Heart left ventricle (tissue), 16 donors: ENCODE measurements at regions not wholly inside any gene's neighbourhood (a gene's known extent, or its start where the extent isn't known, plus 50 kb on each side); places are given as distances from the start of the nearest gene placed in this dataset.

Source experiments
- ATAC-seq, 4 donors: fragments of 200-7000 bp; cut with Tn5 transposase; one replicate each; pipeline ENCODE4 v1.9.1; 2020 to 2022; ENCODE audit warnings: moderate library complexity in 4 of 4, mild to moderate bottlenecking in 3 of 4, moderate number of reproducible peaks in 1 of 4
- DNase-seq, 5 donors: peaks; one replicate each; pipeline ENCODE4 v3.0.0-alpha.2; 2020
- H3K27ac ChIP-seq, 12 donors: fragments of 200-600 bp; sonication (generic) in 4 of 12; one replicate each; pipeline versions ENCODE4 v1.5.0 to v1.8.0; 2016 to 2022; ENCODE audit warnings: mild to moderate bottlenecking in 2 of 12
- H3K27me3 ChIP-seq, 9 donors: fragments of 200-600 bp; sonication (generic) in 2 of 9; one replicate each; pipeline versions ENCODE4 v1.5.1 to v1.8.0; 2016 to 2022; ENCODE audit warnings: mild to moderate bottlenecking in 3 of 9
- H3K36me3 ChIP-seq, 9 donors: fragments of 200-600 bp; sonication (generic) in 2 of 9; one replicate each; pipeline versions ENCODE4 v1.5.0 to v1.8.0; 2018 to 2022; ENCODE audit warnings: mild to moderate bottlenecking in 2 of 9
- H3K4me1 ChIP-seq, 12 donors: fragments of 200-600 bp; sonication (generic) in 4 of 12; one replicate each; pipeline versions ENCODE4 v1.5.0 to v1.8.0; 2016 to 2022; ENCODE audit warnings: mild to moderate bottlenecking in 3 of 12
- H3K4me3 ChIP-seq, 12 donors: fragments of 200-600 bp; sonication (generic) in 4 of 12; one replicate each; pipeline versions ENCODE4 v1.5.0 to v1.8.0; 2017 to 2022; ENCODE audit warnings: mild to moderate bottlenecking in 9 of 12, moderate library complexity in 4 of 12
- H3K9me3 ChIP-seq, 12 donors: fragments of 200-600 bp; sonication (generic) in 4 of 12; one replicate each; pipeline versions ENCODE4 v1.5.0 to v1.8.0; 2016 to 2022; ENCODE audit warnings: mild to moderate bottlenecking in 1 of 12
- POLR2A ChIP-seq, 2 donors: fragments of 450-650 bp; IDR thresholded peaks; one replicate each; pipeline ENCODE4 v1.6.1; 2017; ENCODE audit warnings: antibody characterized with exemption in 2 of 2, mild to moderate bottlenecking in 2 of 2, moderate library complexity in 2 of 2
- WGBS, 4 donors: extraction: QIAGEN DNeasy Blood & Tissue Kit in 2 of 4; methylation state at CpG; one replicate each; pipeline versions ENCODE4 v1.1.5 to v1.1.7; 2013 to 2018; 5-methylcytosine and 5-hydroxymethylcytosine counted together
- intact Hi-C, 10 donors: fragments of 100-400 bp; cut with DNase I; formaldehyde crosslinking; loops; one replicate each; pipeline versions ENCODE4 v1.11.1 to v1.14.2; 2022
- TF ChIP-seq, protein P1 (sequence below), 12 donors: fragments of 200-600 bp; sonication (generic) in 4 of 12; IDR thresholded peaks; one replicate each; pipeline versions ENCODE4 v1.5.0 to v1.8.0; 2018 to 2022; ENCODE audit warnings: antibody characterized with exemption in 12 of 12, mild to moderate bottlenecking in 5 of 12
- donor health status: ischemic (EF 13 %, LVEDD 7.1; RV severe dilation, severe dysfunction).
- donor health status: healthy with polysubstance abuse.
- donor health status: DM: no; HTN: yes; CAD: no.
- donor health status: DM: no; HTN: no; CAD: no.
- donor health status: ischemic (EF 25% LVEDD 6.9; RV normal size, moderate dysfunction).
- donor health status: ischemic (EF 25% LVEDD 5.7; RV mildly dilated, moderate dysfunction).
- donor health status: healthy.
- donor health status: DM: yes; HTN: yes; CAD: no.
- donor health status: ischemic (EF 35%, LVEDD 5.7; RV mildly dilated, moderate dysfunction).
- donor health status: nonischemic (EF 11% LVEDD 7.7; RV severe dilation, severe dysfunction).
- donor health status: DM: yes; HTN: yes; CAD: no.
- donor health status: PGD.
- donor health status: ischemic (EF 29% LVEDD 5.4; RV normal size, mild dysfunction).
- donor health status: nonischemic (EF 23%, LVEDD 6.1; RV moderate dilation, normal function).

DNA sequence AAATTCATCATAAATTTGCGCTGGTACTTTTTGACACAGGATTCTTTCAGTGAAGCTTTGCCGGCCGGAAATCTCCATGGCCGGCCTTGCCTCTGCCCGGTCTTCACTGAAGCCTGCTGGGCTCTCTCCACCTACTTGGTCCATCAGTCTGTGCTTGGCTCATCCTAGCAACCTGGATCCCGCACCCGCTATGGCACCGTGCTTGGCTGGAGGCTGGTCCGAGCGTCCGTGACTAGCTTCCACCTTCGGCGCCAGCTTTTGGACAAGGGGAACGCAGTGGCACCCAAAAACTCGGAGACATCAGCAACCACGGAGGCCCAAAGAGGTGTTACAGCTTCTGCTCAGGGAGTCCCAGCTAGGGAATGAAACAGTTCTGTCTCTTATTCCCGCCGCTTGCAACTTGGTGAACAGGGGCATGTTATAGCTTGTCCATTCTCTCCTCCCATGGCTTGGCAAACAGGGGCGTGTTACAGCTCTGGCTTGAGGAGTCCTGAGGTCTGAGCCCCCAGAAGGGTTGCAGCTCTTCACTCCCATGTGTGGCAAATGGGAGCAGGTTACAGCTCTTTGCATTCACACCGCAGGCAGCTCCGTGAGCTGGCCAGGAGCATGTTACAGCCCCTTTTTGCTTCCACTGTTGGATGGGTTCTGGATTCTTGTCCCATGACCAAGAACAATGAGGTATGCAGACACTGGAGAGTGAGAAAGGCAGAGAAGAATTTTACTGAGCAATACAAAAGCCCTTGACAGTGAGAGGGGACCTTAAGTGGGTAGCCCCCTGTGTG lies 204.2 kb downstream of the DIPK2A start:
- Histone ChIP-seq H3K4me1 (no peaks in the 10 kb centered on the region), H3K36me3 (no peaks in the 10 kb centered on the region), H3K4me3 (no peak overlapping the region), H3K9me3 (no peaks in the 10 kb centered on the region), H3K27ac (no peak overlapping the region), H3K27me3 (no peaks in the 10 kb centered on the region)
- DNase-seq (peak in 2 of 5 donors; percentile 13 to 32), ATAC-seq (no peak)
- TF ChIP-seq POLR2A (IDR thresholded peaks at IDR 0.05), result no peak
- TF ChIP-seq, protein P1, sequence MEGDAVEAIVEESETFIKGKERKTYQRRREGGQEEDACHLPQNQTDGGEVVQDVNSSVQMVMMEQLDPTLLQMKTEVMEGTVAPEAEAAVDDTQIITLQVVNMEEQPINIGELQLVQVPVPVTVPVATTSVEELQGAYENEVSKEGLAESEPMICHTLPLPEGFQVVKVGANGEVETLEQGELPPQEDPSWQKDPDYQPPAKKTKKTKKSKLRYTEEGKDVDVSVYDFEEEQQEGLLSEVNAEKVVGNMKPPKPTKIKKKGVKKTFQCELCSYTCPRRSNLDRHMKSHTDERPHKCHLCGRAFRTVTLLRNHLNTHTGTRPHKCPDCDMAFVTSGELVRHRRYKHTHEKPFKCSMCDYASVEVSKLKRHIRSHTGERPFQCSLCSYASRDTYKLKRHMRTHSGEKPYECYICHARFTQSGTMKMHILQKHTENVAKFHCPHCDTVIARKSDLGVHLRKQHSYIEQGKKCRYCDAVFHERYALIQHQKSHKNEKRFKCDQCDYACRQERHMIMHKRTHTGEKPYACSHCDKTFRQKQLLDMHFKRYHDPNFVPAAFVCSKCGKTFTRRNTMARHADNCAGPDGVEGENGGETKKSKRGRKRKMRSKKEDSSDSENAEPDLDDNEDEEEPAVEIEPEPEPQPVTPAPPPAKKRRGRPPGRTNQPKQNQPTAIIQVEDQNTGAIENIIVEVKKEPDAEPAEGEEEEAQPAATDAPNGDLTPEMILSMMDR (IDR thresholded peaks at IDR 0.05), result no peak
- 94 to 97% (median 96%) methylated on average over 21 of the region's 21 CpGs for WGBS, 4 donors
- intact Hi-C loops, result no loop called here

DNA sequence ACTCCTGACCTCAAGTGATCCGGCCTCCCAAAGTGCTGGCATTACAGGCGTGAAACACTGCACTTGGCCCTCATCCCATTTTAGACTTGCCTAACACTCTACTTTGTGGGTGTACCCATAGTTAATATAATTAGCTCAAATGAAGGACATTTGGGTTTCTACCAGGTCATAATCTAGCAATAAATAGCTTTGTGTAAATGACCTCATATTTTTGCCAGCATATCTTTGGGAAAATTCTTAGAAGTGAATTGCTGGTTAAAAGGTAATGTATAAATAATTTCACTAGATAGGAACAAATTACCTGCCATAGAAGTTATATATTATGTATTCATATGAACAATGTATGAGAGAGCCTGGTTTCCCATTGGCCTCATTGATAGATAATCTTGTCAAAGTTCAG lies 206.0 kb downstream of the DIPK2A start:
- Histone ChIP-seq H3K36me3 (no peaks in the 10 kb centered on the region), H3K27ac (no peak overlapping the region), H3K27me3 (no peaks in the 10 kb centered on the region), H3K9me3 (no peaks in the 10 kb centered on the region), H3K4me3 (no peak overlapping the region), H3K4me1 (no peaks in the 10 kb centered on the region)
- WGBS, 4 donors, result 81 to 93% (median 91%) methylated on average over 2 of the region's 2 CpGs
- no peak for TF ChIP-seq POLR2A (IDR thresholded peaks at IDR 0.05)
- TF ChIP-seq, protein P1 (IDR thresholded peaks at IDR 0.05), result no peak
- intact Hi-C loops, result no loop called here
- no peak for ATAC-seq
- DNase-seq, result no peak

DNA sequence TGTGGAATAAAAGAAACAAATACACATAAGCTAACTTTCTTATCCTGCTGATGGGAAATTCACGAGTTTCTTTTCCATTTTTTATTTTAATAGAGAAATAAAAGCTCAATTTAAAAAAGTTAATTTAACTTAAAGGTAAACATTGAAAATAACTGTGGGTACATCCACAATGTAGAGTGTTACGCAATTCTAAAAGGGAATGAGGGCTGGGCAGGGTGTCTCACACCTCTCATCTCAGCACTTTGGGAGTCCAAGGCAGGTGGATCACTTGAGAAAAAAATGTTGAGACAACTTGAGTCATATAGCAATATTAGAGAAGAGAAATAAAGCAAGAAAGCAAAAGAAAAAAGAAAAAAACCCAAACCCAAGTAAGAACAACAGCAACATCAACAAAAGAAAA lies 207.0 kb downstream of the DIPK2A start:
- H3K4me1 ChIP-seq, result no peaks in the 10 kb centered on the region
- no peak for TF ChIP-seq POLR2A (IDR thresholded peaks at IDR 0.05)
- TF ChIP-seq, protein P1 (IDR thresholded peaks at IDR 0.05), result no peak
- intact Hi-C loops, result no loop called here
- ATAC-seq, result no peak
- H3K4me3 ChIP-seq, result no peak overlapping the region
- WGBS, 4 donors, result 91 to 95% (median 92%) methylated on average over 2 of the region's 2 CpGs
- no peak for DNase-seq
- H3K27ac ChIP-seq, result no peak overlapping the region
- H3K9me3 ChIP-seq, result no peaks in the 10 kb centered on the region
- H3K36me3 ChIP-seq, result no peaks in the 10 kb centered on the region
- H3K27me3 ChIP-seq, result no peaks in the 10 kb centered on the region

DNA sequence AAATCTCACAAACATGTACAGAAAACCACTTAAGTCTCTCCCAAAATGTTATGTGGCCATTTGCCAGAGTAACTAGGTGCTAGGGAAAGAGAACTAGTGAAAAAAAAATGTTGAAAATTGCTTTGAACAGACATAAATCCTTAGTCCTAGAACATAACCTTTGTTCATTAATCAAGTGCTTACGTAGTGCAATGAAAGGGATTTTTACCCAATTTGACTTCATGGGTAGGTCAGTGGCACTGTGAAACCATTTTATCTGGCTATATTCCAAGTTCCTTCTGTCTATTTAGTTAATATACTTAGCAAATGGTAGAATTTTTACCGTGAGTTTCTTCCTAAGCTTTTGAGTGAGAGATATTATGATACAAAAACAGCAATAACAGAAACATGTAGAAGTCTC lies 209.4 kb downstream of the DIPK2A start:
- 71 to 79% (median 75%) methylated on average over 2 of the region's 2 CpGs for WGBS, 4 donors
- no peak for ATAC-seq
- TF ChIP-seq, protein P1 (IDR thresholded peaks at IDR 0.05), result no peak
- TF ChIP-seq POLR2A (IDR thresholded peaks at IDR 0.05), result no peak
- DNase-seq, result no peak
- H3K9me3 ChIP-seq, result peaks cover 0 to 15% (median 3%) of the 10 kb centered on the region in 12 donors
- no peaks in the 10 kb centered on the region for H3K4me1 ChIP-seq
- no peak overlapping the region for H3K27ac ChIP-seq
- no peaks in the 10 kb centered on the region for H3K36me3 ChIP-seq
- H3K4me3 ChIP-seq, result no peak overlapping the region
- H3K27me3 ChIP-seq, result no peaks in the 10 kb centered on the region
- intact Hi-C loops, result no loop called here
